HCT116 (cell line): ENCODE measurements at regions not wholly inside any gene's neighbourhood (a gene's known extent, or its start where the extent isn't known, plus 50 kb on each side); places are given as distances from the start of the nearest gene placed in this dataset.

Source experiments
- ATAC-seq: fragments of 200-7000 bp; cut with Tn5 transposase; 2 replicates; pipeline ENCODE4 v1.9.1; 2020; ENCODE audit warnings: mild to moderate bottlenecking, moderate library complexity
- BruUV-seq: library from RNA; stranded (reverse); fragments of 400-500 nt; replicated peaks from 2 replicates; lab custom pipeline; 2021; lab: Mats Ljungman, UMichigan
- CTCF ChIA-PET: fragments of 300-600 bp; sonication (Branson Sonifier 250); formaldehyde crosslinking; loops from one replicate; lab custom pipeline; 2021; ENCODE audit warnings: antibody characterized with exemption; lab: Charles Lee
- POLR2A ChIA-PET: fragments of 300-600, 350-600 bp; sonication (Branson Sonifier 250); formaldehyde crosslinking; loops from one replicate; lab custom pipeline; 2021; ENCODE audit warnings: antibody characterized with exemption; lab: Charles Lee
- RAD21 ChIA-PET, 2 experiments: fragments of 300-600 bp; sonication (Branson Sonifier 250); formaldehyde crosslinking; loops; one replicate each; lab custom pipeline; 2023; ENCODE audit warnings: low total read pairs in 2 of 2; ENCODE audit not compliant: uncharacterized antibody in 2 of 2, unreplicated experiment in 2 of 2, low non-redundant PET in 1 of 2; lab: Charles Lee
- DNase-seq: peaks from one replicate; pipeline ENCODE4 v3.0.0-alpha.2; 2010; ENCODE audit warnings: low read depth, low spot score
- H2AFZ ChIP-seq: fragments of 200-600 bp; shearing (Covaris generic), sonication (generic); 2 replicates; pipeline ENCODE4 v1.6.1; 2017; ENCODE audit warnings: low read depth, mixed run types, mixed read lengths, antibody characterized with exemption, low read length; ENCODE audit not compliant: poor library complexity, severe bottlenecking
- H3K27ac ChIP-seq: 2 replicates; pipeline ENCODE4 v1.5.1; 2012; ENCODE audit warnings: low read depth, low read length
- H3K27me3 ChIP-seq: fragments of 200-600 bp; sonication (generic); 2 replicates; pipeline ENCODE4 v1.6.1; 2016; ENCODE audit warnings: mixed run types, low read length, mixed read lengths; ENCODE audit not compliant: insufficient read depth
- H3K36me3 ChIP-seq, 2 experiments: fragments of 200-500 bp in 1 of 2; fragments of 200-600 bp in 1 of 2; sonication (Bioruptor generic) in 1 of 2; sonication (generic) in 1 of 2; 2 replicates each; pipeline versions ENCODE4 v1.5.1 to v1.6.1; 2014 to 2016; ENCODE audit warnings: low read length in 2 of 2, inconsistent platforms in 1 of 2, mixed read lengths in 1 of 2, mixed run types in 1 of 2; ENCODE audit not compliant: insufficient read depth in 2 of 2, control insufficient read depth in 1 of 2
- H3K4me1 ChIP-seq, 2 experiments: fragments of 200-600 bp in 1 of 2; sonication (generic) in 1 of 2; 2 replicates each; pipeline versions ENCODE4 v1.5.1 to v1.6.1; 2012 to 2017; ENCODE audit warnings: low read length in 2 of 2, inconsistent platforms in 1 of 2, mild to moderate bottlenecking in 1 of 2, mixed read lengths in 1 of 2, mixed run types in 1 of 2, moderate library complexity in 1 of 2; ENCODE audit not compliant: insufficient read depth in 2 of 2, control insufficient read depth in 1 of 2
- H3K4me2 ChIP-seq: fragments of 200-600 bp; sonication (generic); 2 replicates; pipeline ENCODE4 v1.6.1; 2017; ENCODE audit warnings: mixed run types, low read length, mixed read lengths
- H3K4me3 ChIP-seq, 2 experiments: fragments of 200-600 bp in 1 of 2; sonication (generic) in 1 of 2; replicated peaks in 1 of 2; 2 replicates each; pipeline ENCODE4 v1.5.1; 2011 to 2016; ENCODE audit warnings: low read length in 2 of 2, control low read depth in 1 of 2, low read depth in 1 of 2, mild to moderate bottlenecking in 1 of 2, mixed read lengths in 1 of 2, mixed run types in 1 of 2
- H3K79me2 ChIP-seq: fragments of 200-600 bp; sonication (generic); 2 replicates; pipeline ENCODE4 v1.6.1; 2017; ENCODE audit warnings: mild to moderate bottlenecking, mixed run types, low read length, moderate library complexity, mixed read lengths; ENCODE audit not compliant: insufficient read depth
- H3K9ac ChIP-seq: fragments of 200-600 bp; sonication (generic); 2 replicates; pipeline ENCODE4 v1.6.1; 2016; ENCODE audit warnings: low read length, mixed read lengths
- H3K9me2 ChIP-seq: fragments of 200-600 bp; sonication (generic), shearing (Covaris generic); 2 replicates; pipeline ENCODE4 v1.6.1; 2017; ENCODE audit warnings: mixed run types, mild to moderate bottlenecking, moderate library complexity; ENCODE audit not compliant: insufficient read depth
- H3K9me3 ChIP-seq, 2 experiments: fragments of 200-500 bp in 1 of 2; fragments of 200-600 bp in 1 of 2; sonication (Bioruptor generic) in 1 of 2; sonication (generic) in 1 of 2; 2 replicates each; pipeline ENCODE4 v1.6.1; 2014 to 2017; ENCODE audit warnings: low read length in 2 of 2, mixed read lengths in 2 of 2, inconsistent platforms in 1 of 2, low read depth in 1 of 2, mild to moderate bottlenecking in 1 of 2, mixed run types in 1 of 2, moderate library complexity in 1 of 2; ENCODE audit not compliant: control insufficient read depth in 1 of 2, insufficient read depth in 1 of 2
- H4K20me1 ChIP-seq: fragments of 200-600 bp; sonication (generic), shearing (Covaris generic); 2 replicates; pipeline ENCODE4 v1.6.1; 2017; ENCODE audit warnings: mixed run types, mild to moderate bottlenecking, moderate library complexity; ENCODE audit not compliant: insufficient read depth
- ATF3 ChIP-seq: IDR thresholded peaks from 2 replicates; pipeline ENCODE4 v1.6.1; 2012
- CBX3 ChIP-seq: IDR thresholded peaks from 2 replicates; pipeline ENCODE4 v1.6.1; 2012; ENCODE audit warnings: low read depth
- CEBPB ChIP-seq: IDR thresholded peaks from 2 replicates; pipeline ENCODE4 v1.6.1; 2012; ENCODE audit warnings: low read depth
- CTCF ChIP-seq, 3 experiments: fragments of 200-600 bp in 1 of 3; sonication (generic) in 1 of 3; IDR thresholded peaks in 2 of 3; conservative IDR thresholded peaks in 1 of 3; 2 replicates each; pipeline ENCODE4 v1.5.1; 2012 to 2017; ENCODE audit warnings: low read depth in 2 of 3, low read length in 2 of 3, antibody characterized with exemption in 1 of 3, borderline replicate concordance in 1 of 3, control low read depth in 1 of 3, mild to moderate bottlenecking in 1 of 3, mixed read lengths in 1 of 3, mixed run types in 1 of 3, moderate library complexity in 1 of 3; ENCODE audit not compliant: insufficient read depth in 1 of 3
- EZH2 ChIP-seq: fragments of 200-600 bp; sonication (generic); IDR thresholded peaks from 2 replicates; pipeline ENCODE4 v1.6.1; 2017; ENCODE audit warnings: antibody characterized with exemption, mixed run types
- EZH2phosphoT487 ChIP-seq: fragments of 200-600 bp; IDR thresholded peaks from 2 replicates; pipeline ENCODE4 v1.6.1; 2018; ENCODE audit warnings: antibody characterized with exemption, borderline replicate concordance
- FOSL1 ChIP-seq: IDR thresholded peaks from 2 replicates; pipeline ENCODE4 v1.6.1; 2012; ENCODE audit warnings: low read depth
- JUND ChIP-seq: IDR thresholded peaks from 2 replicates; pipeline ENCODE4 v1.6.1; 2012
- MAX ChIP-seq: IDR thresholded peaks from 2 replicates; pipeline ENCODE4 v1.6.1; 2012
- POLR2AphosphoS5 ChIP-seq: IDR thresholded peaks from 2 replicates; pipeline ENCODE4 v1.6.1; 2011; ENCODE audit warnings: mild to moderate bottlenecking, low read depth, low read length, moderate library complexity
- RAD21 ChIP-seq: IDR thresholded peaks from 2 replicates; pipeline ENCODE4 v1.6.1; 2012; ENCODE audit warnings: low read depth, mild to moderate bottlenecking
- REST ChIP-seq: IDR thresholded peaks from 2 replicates; pipeline ENCODE4 v1.6.1; 2012; ENCODE audit warnings: low read depth
- SIN3A ChIP-seq: IDR thresholded peaks from 2 replicates; pipeline ENCODE4 v1.6.1; 2012; ENCODE audit warnings: low read depth
- SP1 ChIP-seq: IDR thresholded peaks from 2 replicates; pipeline ENCODE4 v1.6.1; 2012; ENCODE audit warnings: low read depth
- TCF7L2 ChIP-seq: IDR thresholded peaks from 2 replicates; pipeline ENCODE4 v1.7.0; 2011; ENCODE audit warnings: borderline replicate concordance, inconsistent platforms; ENCODE audit not compliant: insufficient read depth, insufficient read length; ENCODE audit errors: extremely low read depth
- YY1 ChIP-seq: IDR thresholded peaks from 2 replicates; pipeline ENCODE4 v1.6.1; 2011; ENCODE audit warnings: low read length, low read depth, moderate library complexity, mild to moderate bottlenecking; ENCODE audit not compliant: insufficient replicate concordance; ENCODE audit errors: extremely low read depth
- ZFX ChIP-seq: fragments of 450-650 bp; IDR thresholded peaks from 2 replicates; pipeline ENCODE4 v1.6.1; 2017
- intact Hi-C: fragments of 100-400 bp; cut with micrococcal nuclease; formaldehyde crosslinking; loops from 2 replicates; pipeline ENCODE4 v1.10.0; 2022

GRCh38 chr3:110895054-110895453, 176.6 kb upstream of the NECTIN3 start:
- H3K79me2 ChIP-seq, result no peaks in the 10 kb centered on the region
- H3K9me3 ChIP-seq, result no peaks in the 10 kb centered on the region
- no peak overlapping the region for H3K27ac ChIP-seq
- no TSS peak for BruUV-seq
- H3K27me3 ChIP-seq, result no peaks in the 10 kb centered on the region
- no peak overlapping the region for H3K4me3 ChIP-seq
- H3K36me3 ChIP-seq, result no peaks in the 10 kb centered on the region
- no peaks in the 10 kb centered on the region for H3K9me2 ChIP-seq
- no peaks in the 10 kb centered on the region for H3K4me1 ChIP-seq
- ChIA-PET CTCF (no interaction called here), POLR2A (no interaction called here), RAD21 (no interaction called here)
- no peak overlapping the region for H3K9ac ChIP-seq
- DNase-seq (no peak), ATAC-seq (no peak)
- TF ChIP-seq MAX, result no peak
- TF ChIP-seq TCF7L2, result no peak
- no peak for TF ChIP-seq ATF3
- no peak for TF ChIP-seq ZFX
- no peak for TF ChIP-seq CEBPB
- no peak for TF ChIP-seq EZH2phosphoT487
- TF ChIP-seq REST, result no peak
- no peak for TF ChIP-seq CTCF (IDR thresholded peaks at IDR 0.05 in 2 of 3, conservative IDR thresholded peaks at IDR 0.05 in 1 of 3; ENCODE audit: borderline replicate concordance in 1 of 3, insufficient read depth in 1 of 3, low read depth in 2 of 3, low read length in 2 of 3)
- no peak for TF ChIP-seq FOSL1
- TF ChIP-seq SIN3A, result no peak
- TF ChIP-seq JUND, result no peak
- no peak for TF ChIP-seq RAD21
- TF ChIP-seq YY1, result no peak
- no peak for TF ChIP-seq SP1
- TF ChIP-seq POLR2AphosphoS5, result no peak
- no peak for TF ChIP-seq EZH2
- TF ChIP-seq CBX3, result no peak
- no peak overlapping the region for H2AFZ ChIP-seq
- H3K4me2 ChIP-seq, result no peak overlapping the region
- no peaks in the 10 kb centered on the region for H4K20me1 ChIP-seq
- intact Hi-C loops, result no loop called here
